GM18507 (cell line): ENCODE measurements at regions not wholly inside any gene's neighbourhood (a gene's known extent, or its start where the extent isn't known, plus 50 kb on each side); places are given as distances from the start of the nearest gene placed in this dataset.
A peak's percentile ranks its signal among the peaks of the same experiment; 100 is the strongest.

Source experiments
- DNase-seq: peaks from one replicate; pipeline ENCODE4 v3.0.0; 2011; ENCODE audit warnings: low read depth; ENCODE audit not compliant: insufficient read length; ENCODE audit errors: extremely low spot score
- FAIRE-seq: peaks from 2 replicates; lab custom pipeline; 2011; peaks lifted over from hg19 to GRCh38; lab: Jason Lieb, UNC

DNA sequence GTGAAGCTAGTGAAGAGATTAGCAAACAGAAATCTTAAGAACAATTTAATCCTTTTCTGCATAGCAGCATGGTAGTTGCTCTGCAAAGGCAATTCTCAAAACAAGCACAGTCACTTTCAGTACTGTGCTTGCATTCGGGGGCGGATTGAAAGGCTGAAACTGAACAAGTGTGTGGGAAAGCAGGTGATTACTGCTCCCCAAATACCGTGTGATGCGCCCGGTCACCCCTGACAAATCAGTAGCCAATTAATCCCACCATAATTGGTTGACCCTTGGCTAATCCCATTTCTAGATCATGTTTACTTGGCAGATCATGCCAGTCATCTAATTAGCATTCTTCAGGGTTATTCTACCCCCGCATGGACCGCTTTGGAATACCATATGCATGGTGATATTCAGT lies 76.5 kb upstream of the ADRB1 start:
- DNase-seq: no peak
- peak; percentile 56 for FAIRE-seq

- DNase-seq (no peak), FAIRE-seq (no peak)
Observed at GRCh38 chr10:113970641-113971040, 73.0 kb upstream of the ADRB1 start.

GRCh38 chr10:113971349-113971973 lies 72.2 kb upstream of the ADRB1 start:
- FAIRE-seq: no peak
- no peak for DNase-seq

GRCh38 chr10:113977174-113977573 lies 66.5 kb upstream of the ADRB1 start:
- FAIRE-seq: no peak

GRCh38 chr10:113978802-113979201 lies 64.9 kb upstream of the ADRB1 start:
- FAIRE-seq (no peak), DNase-seq (no peak)

More at GRCh38 chr10:113977174-113977573, 66.5 kb upstream of the ADRB1 start:
- no peak for DNase-seq

- FAIRE-seq (no peak), DNase-seq (no peak)
Observed at GRCh38 chr10:113979409-113979808, 64.3 kb upstream of the ADRB1 start.

GRCh38 chr10:113980408-113981087 lies 63.1 kb upstream of the ADRB1 start:
- FAIRE-seq (no peak), DNase-seq (no peak)

DNA sequence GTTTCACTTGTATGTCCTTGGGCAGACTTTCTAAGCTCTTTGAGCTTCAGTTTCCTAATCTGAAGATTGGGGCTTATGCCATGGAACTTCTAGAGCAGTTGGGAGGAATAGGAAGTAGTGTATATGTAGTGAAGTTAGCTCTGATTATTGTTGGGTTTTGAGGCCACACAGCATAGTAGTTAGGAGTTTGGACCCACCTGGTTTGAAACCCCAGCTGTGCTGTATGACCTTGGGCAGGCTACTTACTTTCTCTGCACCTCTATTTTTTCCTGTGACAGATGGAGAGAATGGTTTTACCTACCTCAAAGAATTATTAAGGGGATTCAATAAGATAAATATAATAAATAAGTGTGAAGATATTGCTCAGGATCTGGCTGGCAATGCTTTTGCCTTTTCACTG lies 61.4 kb upstream of the ADRB1 start:
- FAIRE-seq (no peak), DNase-seq (no peak)

DNA sequence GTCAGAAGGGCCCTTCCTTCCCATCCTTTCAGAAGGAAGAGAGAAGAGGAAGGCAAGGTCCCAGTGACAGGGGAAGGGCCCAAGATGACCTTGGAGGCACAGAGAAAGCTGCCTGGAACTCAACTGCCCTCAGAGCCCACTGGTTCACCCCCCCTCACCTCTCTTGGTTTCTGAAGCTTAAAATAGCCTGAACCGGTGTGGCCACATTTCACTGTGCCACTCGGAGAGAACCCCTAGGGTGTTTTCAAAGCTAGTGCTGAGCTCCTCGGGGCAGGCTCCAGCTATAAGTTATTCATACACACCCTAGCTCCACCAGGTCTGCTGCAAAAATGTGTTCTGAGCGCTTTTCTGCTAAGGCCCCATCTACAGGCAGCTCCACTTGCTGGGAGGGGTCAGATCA lies 60.9 kb upstream of the ADRB1 start:
- DNase-seq (no peak), FAIRE-seq (peak; percentile 81)

GRCh38 chr10:113983552-113983951 lies 60.1 kb upstream of the ADRB1 start:
- peak; percentile 78 for FAIRE-seq
- DNase-seq: no peak

- FAIRE-seq: no peak
- DNase-seq: no peak
Observed at GRCh38 chr10:113985297-113985844, 58.3 kb upstream of the ADRB1 start.

- DNase-seq (no peak), FAIRE-seq (no peak)
Observed at GRCh38 chr10:113986316-113986715, 57.4 kb upstream of the ADRB1 start.

DNA sequence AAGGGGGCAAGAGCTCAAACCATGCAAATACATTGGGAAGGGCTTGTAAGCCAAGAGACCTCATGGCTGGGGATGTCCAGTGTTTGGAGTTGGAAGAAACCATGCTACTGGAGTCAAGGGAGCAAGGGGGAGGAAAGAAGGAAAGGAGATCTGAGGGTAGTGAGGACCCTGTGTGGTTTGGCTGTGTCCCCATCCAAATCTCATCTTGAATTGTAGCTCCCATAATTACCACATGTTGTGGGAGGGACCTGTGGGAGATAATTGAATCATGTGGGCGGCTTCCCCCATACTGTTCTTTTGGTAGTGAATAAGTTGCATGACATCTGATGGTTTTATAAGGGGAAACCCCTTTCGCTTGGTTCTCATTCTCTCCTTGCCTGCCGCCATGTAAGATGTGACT lies 56.5 kb upstream of the ADRB1 start:
- no peak for DNase-seq

DNA sequence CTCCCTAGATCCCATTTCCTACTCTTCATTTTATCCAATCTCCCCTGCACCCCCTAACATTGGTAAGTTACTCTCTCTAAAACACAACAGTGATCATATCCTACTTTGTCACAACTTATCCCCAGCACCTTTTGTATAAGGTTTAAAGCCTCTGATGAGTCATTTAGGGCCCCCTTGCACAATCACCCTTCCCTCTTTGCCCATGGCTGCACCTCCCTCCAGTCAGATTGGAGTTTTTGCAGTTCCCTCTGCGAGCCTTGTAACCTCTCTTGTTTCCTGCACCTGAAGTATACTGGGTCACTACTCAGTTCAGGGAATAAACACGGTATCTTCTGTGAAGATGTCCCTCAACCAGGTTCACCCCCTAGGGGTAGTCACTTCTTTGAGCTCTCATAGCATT lies 55.9 kb upstream of the ADRB1 start:
- DNase-seq (no peak), FAIRE-seq (no peak)

More for the DNA sequence above, 56.5 kb upstream of the ADRB1 start:
- no peak for FAIRE-seq

DNA sequence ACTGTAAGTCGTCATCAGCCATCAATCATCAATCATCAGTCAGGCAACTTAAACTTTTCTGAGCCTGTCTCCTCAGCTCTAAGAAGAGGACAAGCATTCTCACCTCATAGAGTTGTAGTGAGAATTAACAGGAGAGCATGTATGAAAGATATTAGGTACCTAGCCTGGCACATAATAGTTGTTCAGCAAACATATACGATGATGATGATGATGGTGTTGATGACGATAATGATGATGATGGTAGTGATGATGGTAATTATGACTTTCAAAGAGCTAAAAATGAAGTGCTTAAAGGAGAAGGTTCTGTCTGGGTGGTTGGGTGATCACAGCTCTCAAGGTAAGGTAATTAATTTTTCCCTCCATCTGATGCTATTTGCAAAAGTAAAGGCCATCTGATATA lies 55.1 kb upstream of the ADRB1 start:
- no peak for DNase-seq
- no peak for FAIRE-seq

DNA sequence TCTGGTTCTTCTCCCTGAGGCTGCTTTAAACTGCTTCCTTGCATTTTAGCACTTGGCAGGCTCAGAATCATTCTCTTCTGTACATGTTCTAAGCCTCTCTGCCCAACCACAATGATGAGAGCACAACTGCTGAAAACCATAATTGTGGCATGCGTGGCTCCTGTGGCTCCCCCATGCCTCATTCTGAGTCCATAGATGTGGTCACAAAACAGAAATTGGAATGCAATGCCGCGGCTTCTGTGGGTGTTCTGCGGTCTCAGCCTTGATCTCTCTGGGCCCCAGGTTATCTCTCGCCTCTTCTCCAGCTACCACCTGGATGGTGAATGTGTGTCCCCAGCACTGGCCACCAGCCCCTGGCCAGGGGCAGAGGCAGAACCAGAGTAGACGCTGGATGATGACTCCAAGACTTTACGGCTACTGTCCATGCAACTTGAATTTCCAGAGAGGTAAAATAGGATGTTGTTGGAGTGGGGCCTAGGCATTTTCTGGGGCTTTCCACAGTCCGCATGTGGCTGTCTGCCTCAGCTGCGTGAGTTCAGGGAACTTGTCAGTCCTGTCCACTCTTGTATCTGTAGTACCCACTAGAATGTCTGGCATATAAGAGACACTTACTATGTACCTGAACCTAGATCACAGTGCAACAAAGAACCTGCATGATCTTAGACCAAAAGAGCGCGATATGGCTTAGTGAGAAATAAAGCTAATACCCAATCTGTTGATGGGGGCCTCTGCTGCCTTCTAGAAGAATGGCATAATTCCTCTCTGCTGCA lies 52.4 kb upstream of the ADRB1 start:
- DNase-seq (no peak), FAIRE-seq (peak; percentile 38)

- FAIRE-seq: no peak
- no peak for DNase-seq
Observed at GRCh38 chr10:113992471-113993011, 51.1 kb upstream of the ADRB1 start.

DNA sequence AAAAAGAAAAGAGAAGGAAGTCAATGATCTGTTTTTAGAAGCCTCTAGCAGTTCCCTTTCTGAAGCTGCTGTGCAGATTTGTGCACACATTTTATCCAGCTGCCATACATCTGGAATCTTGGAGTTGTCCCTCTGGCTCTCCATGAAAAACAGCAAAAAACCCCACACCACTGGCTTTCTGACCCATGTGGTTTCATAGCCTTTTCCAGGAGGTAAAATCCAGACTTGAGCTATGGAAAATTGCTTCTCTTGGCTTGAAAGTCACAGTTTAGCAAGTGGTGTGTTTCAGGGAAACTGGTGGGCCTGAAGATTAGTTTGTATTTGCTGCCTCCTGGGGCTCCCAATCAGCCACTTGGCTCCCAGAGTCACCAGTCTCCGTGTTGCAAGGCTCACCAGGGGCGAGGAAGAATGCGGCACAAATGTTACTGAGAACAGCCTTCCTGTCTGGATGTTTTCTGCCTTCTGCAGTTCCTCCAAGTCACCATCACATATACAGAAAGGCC lies 50.1 kb upstream of the ADRB1 start:
- FAIRE-seq (no peak), DNase-seq (no peak)
